Aorta (tissue), 5 donors: ENCODE measurements at regions not wholly inside any gene's neighbourhood (a gene's known extent, or its start where the extent isn't known, plus 50 kb on each side); places are given as distances from the start of the nearest gene placed in this dataset.
"Not testable (repeated sequence)": the region's sequence is repeated elsewhere in the genome, so short reads cannot be mapped to it uniquely, and the experiment has no call there.

ENCODE experiments used
- ATAC-seq: fragments of 200-7000 bp; cut with Tn5 transposase; one replicate; pipeline ENCODE4 v1.9.1; 2022; ENCODE audit warnings: moderate library complexity; ENCODE audit not compliant: low FRiP score
- DNase-seq, 2 donors: peaks; one replicate each; pipeline ENCODE4 v3.0.0-alpha.2; 2020
- H3K27ac ChIP-seq, 2 donors: one replicate each; pipeline ENCODE4 v1.5.1; 2013; ENCODE audit warnings: low read length in 2 of 2, mild to moderate bottlenecking in 2 of 2, moderate library complexity in 2 of 2, control low read depth in 1 of 2, inconsistent platforms in 1 of 2, low read depth in 1 of 2
- H3K27me3 ChIP-seq, 2 donors: one replicate each; pipeline ENCODE4 v1.6.1; 2013; ENCODE audit warnings: control low read depth in 1 of 2, low read length in 1 of 2, mild to moderate bottlenecking in 1 of 2, moderate library complexity in 1 of 2; ENCODE audit not compliant: insufficient read depth in 2 of 2, control insufficient read depth in 1 of 2
- H3K36me3 ChIP-seq, 2 donors: one replicate each; pipeline ENCODE4 v1.6.1; 2013; ENCODE audit warnings: control low read depth in 1 of 2, low read length in 1 of 2, mild to moderate bottlenecking in 1 of 2; ENCODE audit not compliant: insufficient read depth in 2 of 2, control insufficient read depth in 1 of 2
- H3K4me1 ChIP-seq, 2 donors: one replicate each; pipeline ENCODE4 v1.6.1; 2013; ENCODE audit warnings: low read length in 2 of 2, control low read depth in 1 of 2, mild to moderate bottlenecking in 1 of 2, moderate library complexity in 1 of 2; ENCODE audit not compliant: insufficient read depth in 2 of 2, control insufficient read depth in 1 of 2
- H3K4me3 ChIP-seq, 2 donors: one replicate each; pipeline ENCODE4 v1.5.1; 2013; ENCODE audit warnings: low read length in 2 of 2, control low read depth in 1 of 2, mild to moderate bottlenecking in 1 of 2
- H3K9me3 ChIP-seq: one replicate; pipeline ENCODE4 v1.6.1; 2013; ENCODE audit warnings: mild to moderate bottlenecking, low read length; ENCODE audit not compliant: control insufficient read depth
- WGBS, 2 donors: extraction: QIAGEN DNeasy Blood & Tissue Kit; methylation state at CpG; one replicate each; pipeline ENCODE4 v1.1.7; 2013; 5-methylcytosine and 5-hydroxymethylcytosine counted together
- intact Hi-C, 2 donors: fragments of 100-400 bp; cut with DNase I; formaldehyde crosslinking; loops; one replicate each; pipeline versions ENCODE4 v1.14.2 to v1.15.0; 2022
- donor health status: healthy with polysubstance abuse.
- donor health status: Bipolar disorder and iron deficiency.
- donor health status: DM: no; HTN: no; CAD: no.
- donor health status: DM: no; HTN: no; CAD: no.
- donor health status: DM: yes; HTN: yes; CAD: no.

GRCh38 chr2:185475914-185476313 lies 262.7 kb upstream of the FSIP2 start:
- H3K9me3 ChIP-seq: no peaks in the 10 kb centered on the region
- WGBS, 2 donors: 23 to 38% methylated on average over 1 of the region's 1 CpG
- no peak overlapping the region for H3K27ac ChIP-seq
- H3K36me3 ChIP-seq: no peaks in the 10 kb centered on the region
- DNase-seq (no peak), ATAC-seq (no peak)
- H3K4me1 ChIP-seq: no peaks in the 10 kb centered on the region
- no peak overlapping the region for H3K4me3 ChIP-seq
- intact Hi-C loops: no loop called here
- no peaks in the 10 kb centered on the region for H3K27me3 ChIP-seq

GRCh38 chr2:185477452-185477851 lies 261.2 kb upstream of the FSIP2 start:
- Histone ChIP-seq H3K27ac (no peak overlapping the region), H3K36me3 (no peaks in the 10 kb centered on the region), H3K4me1 (no peaks in the 10 kb centered on the region), H3K9me3 (no peaks in the 10 kb centered on the region), H3K27me3 (no peaks in the 10 kb centered on the region), H3K4me3 (no peak overlapping the region)
- whole genome bisulfite sequencing, 2 donors: 48 to 49% methylated on average over 2 of the region's 2 CpGs
- intact Hi-C loops: no loop called here
- ATAC-seq: no peak
- no peak for DNase-seq

- no peak for DNase-seq
- H3K36me3 ChIP-seq: no peaks in the 10 kb centered on the region
- H3K9me3 ChIP-seq: no peaks in the 10 kb centered on the region
- ATAC-seq: no peak
- no peak overlapping the region for H3K4me3 ChIP-seq
- 88 to 93% methylated on average over 1 of the region's 1 CpG for WGBS, 2 donors
- no peaks in the 10 kb centered on the region for H3K27me3 ChIP-seq
- H3K4me1 ChIP-seq: no peaks in the 10 kb centered on the region
- intact Hi-C loops: no loop called here
- no peak overlapping the region for H3K27ac ChIP-seq
These were observed 254.0 kb upstream of the FSIP2 start for GRCh38 chr2:185484602-185485001.

GRCh38 chr2:185502351-185502750 lies 236.3 kb upstream of the FSIP2 start:
- ATAC-seq (no peak), DNase-seq (no peak)
- Histone ChIP-seq H3K36me3 (no peaks in the 10 kb centered on the region), H3K9me3 (no peaks in the 10 kb centered on the region), H3K4me1 (no peaks in the 10 kb centered on the region), H3K27me3 (no peaks in the 10 kb centered on the region), H3K27ac (no peak overlapping the region), H3K4me3 (no peak overlapping the region)
- 7 to 13% methylated on average over 1 of the region's 1 CpG for WGBS, 2 donors
- intact Hi-C loops: no loop called here

GRCh38 chr2:185507719-185508118 lies 230.9 kb upstream of the FSIP2 start:
- Histone ChIP-seq H3K36me3 (no peaks in the 10 kb centered on the region), H3K9me3 (no peaks in the 10 kb centered on the region), H3K4me1 (no peaks in the 10 kb centered on the region), H3K27ac (no peak overlapping the region), H3K27me3 (no peaks in the 10 kb centered on the region), H3K4me3 (no peak overlapping the region)
- 14 to 25% methylated on average over 4 of the region's 4 CpGs for WGBS, 2 donors
- ATAC-seq: no peak
- intact Hi-C loops: no loop called here
- DNase-seq: no peak

GRCh38 chr2:185510060-185510459 lies 228.5 kb upstream of the FSIP2 start:
- 91 to 94% methylated on average over 3 of the region's 3 CpGs for WGBS, 2 donors
- ATAC-seq (no peak), DNase-seq (no peak)
- Histone ChIP-seq H3K27me3 (no peaks in the 10 kb centered on the region), H3K9me3 (no peaks in the 10 kb centered on the region), H3K27ac (no peak overlapping the region), H3K36me3 (no peaks in the 10 kb centered on the region), H3K4me3 (no peak overlapping the region), H3K4me1 (no peaks in the 10 kb centered on the region)
- intact Hi-C loops: no loop called here

GRCh38 chr2:185511925-185512324 lies 226.7 kb upstream of the FSIP2 start:
- Histone ChIP-seq H3K4me3 (no peak overlapping the region), H3K9me3 (no peaks in the 10 kb centered on the region), H3K36me3 (no peaks in the 10 kb centered on the region), H3K27ac (no peak overlapping the region), H3K4me1 (no peaks in the 10 kb centered on the region), H3K27me3 (no peaks in the 10 kb centered on the region)
- 96 to 98% methylated on average over 2 of the region's 2 CpGs for WGBS, 2 donors
- intact Hi-C loops: no loop called here
- ATAC-seq (no peak), DNase-seq (no peak)

- Histone ChIP-seq H3K27ac (no peak overlapping the region), H3K36me3 (no peaks in the 10 kb centered on the region), H3K4me3 (no peak overlapping the region), H3K27me3 (no peaks in the 10 kb centered on the region), H3K9me3 (peaks cover 2% of the 10 kb centered on the region), H3K4me1 (no peaks in the 10 kb centered on the region)
- intact Hi-C loops: no loop called here
- no peak for DNase-seq
- WGBS, 2 donors: 77 to 79% methylated on average over 6 of the region's 6 CpGs
- ATAC-seq: no peak
These were observed 216.1 kb upstream of the FSIP2 start for GRCh38 chr2:185522472-185522871.

- DNase-seq, H3K27me3 ChIP-seq: not testable (repeated sequence)
- 69 to 71% methylated on average over 2 of the region's 2 CpGs for WGBS, 2 donors
These were observed 214.4 kb upstream of the FSIP2 start for GRCh38 chr2:185524242-185524641.

More at GRCh38 chr2:185524242-185524641, 214.4 kb upstream of the FSIP2 start:
- H3K4me3 ChIP-seq, ATAC-seq, H3K27ac ChIP-seq, intact Hi-C loops, H3K36me3 ChIP-seq, H3K4me1 ChIP-seq, H3K9me3 ChIP-seq: not testable (repeated sequence)
